ENCODE measurements at regions not wholly inside any gene's neighbourhood (a gene's known extent, or its start where the extent isn't known, plus 50 kb on each side); places are given as distances from the start of the nearest gene placed in this dataset.

DNA sequence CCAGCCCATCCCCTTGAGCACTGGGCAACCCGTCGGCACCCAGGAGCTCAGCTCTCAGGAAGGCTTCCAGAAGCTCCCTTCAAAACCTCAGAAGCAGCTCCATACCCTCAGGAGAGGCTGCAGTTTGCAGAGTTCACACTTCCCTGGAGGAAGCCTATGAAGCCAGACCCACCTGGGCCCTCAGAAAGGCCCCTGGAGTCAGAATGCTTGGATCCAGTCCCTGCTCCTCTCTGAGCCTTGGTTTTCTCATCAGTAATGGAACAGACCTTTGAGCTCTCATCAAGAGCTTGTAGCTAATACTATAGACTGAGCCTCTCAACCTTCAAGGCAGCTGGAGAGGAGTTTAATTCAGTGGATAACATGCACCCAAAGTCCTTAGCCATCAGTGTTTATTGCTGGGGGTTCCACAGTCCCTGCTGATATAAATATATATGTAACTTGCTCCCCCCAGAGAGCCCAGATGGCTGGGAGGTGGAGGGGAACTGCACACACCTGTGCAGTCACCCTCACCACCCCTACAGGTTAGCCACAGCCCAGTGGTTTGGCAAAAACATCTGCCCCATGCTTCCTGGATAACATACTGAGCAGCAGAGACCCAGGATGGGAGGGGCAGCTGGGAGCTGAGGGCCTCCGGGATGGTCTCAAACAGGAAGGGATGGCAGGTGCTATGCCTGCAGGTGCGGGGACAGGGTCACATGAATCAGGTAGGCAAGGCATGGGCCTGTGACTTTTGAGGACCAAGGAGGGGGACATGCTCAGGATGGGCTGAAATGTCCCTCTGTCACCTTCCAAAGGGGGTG, 120.1 kb downstream of the SNX5 start (continued):
- TF ChIP-seq ZNF660 (CRISPR knock-in tag; IDR thresholded peaks at IDR 0.05; ENCODE audit: borderline replicate concordance, low read depth) (no peak), ZNF737 (CRISPR knock-in tag; IDR thresholded peaks at IDR 0.05; ENCODE audit: borderline replicate concordance) (no peak)

DNA sequence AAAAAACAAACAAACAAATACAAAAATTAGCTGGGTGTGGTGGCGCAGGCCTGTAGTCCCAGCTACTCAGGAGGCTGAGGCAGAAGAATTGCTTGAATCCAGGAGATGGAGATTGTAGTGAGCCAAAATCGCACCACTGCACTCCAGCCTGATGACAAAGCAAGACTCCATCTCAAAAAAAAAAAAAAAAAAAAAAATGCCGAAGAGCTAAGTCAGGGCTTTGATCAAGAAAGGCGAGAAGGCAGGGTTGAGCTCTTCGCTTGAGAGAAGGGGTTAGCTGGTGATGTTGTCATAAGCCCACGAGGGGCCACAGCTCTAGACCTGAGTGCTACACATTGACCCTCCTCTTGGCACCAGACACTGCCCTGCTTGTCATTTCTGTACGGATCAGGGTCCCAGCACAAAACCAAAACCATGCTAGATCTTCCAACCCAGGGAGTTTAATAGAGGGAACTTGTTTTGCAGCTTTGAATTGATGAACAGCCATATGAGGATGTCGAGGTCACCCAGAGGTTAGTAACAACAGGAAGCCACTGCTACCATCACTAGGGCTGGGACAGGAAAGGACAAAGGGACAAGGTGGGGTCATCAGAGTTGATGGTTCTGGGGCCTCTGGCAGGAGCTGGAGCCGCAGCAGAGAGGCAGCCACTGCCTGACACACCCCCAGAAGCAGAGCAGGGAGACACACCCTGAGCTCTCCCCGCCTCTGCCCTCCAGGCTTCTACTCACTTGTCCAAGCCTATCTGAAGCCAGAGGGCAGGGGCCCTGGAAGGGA, 122.7 kb downstream of the SNX5 start:
- peaks cover 93% of the 10 kb centered on the region for H3K4me1 ChIP-seq (ENCODE audit: insufficient read depth, low read length)
- intact Hi-C loops (cut with micrococcal nuclease; ENCODE audit: unreplicated experiment) (no loop called here), in situ Hi-C loops (cut with HindIII; ENCODE audit: extremely low pct_ligation_motif_present, low pct_unique_long_range_greater_than_20kb) (no loop called here)
- peak overlapping the region; percentile 52 for H3K4me2 ChIP-seq (ENCODE audit: low read depth, low read length)
- H3K27me3 ChIP-seq (ENCODE audit: control insufficient read depth in 1 of 2, insufficient read depth in 2 of 2, low read length in 2 of 2): peaks cover 8 to 13% of the 10 kb centered on the region in 2 experiments; a peak in 2 of 5 replicates
- no peaks in the 10 kb centered on the region for H3K9me3 ChIP-seq (ENCODE audit: low read length)
- no peaks in the 10 kb centered on the region for H3K79me2 ChIP-seq (ENCODE audit: insufficient read depth, low read length)
- H2AFZ ChIP-seq (ENCODE audit: low read length): peak overlapping the region; percentile 2
- no TSS peak for BruUV-seq (replicated peaks)
- no peaks in the 10 kb centered on the region for H3K36me3 ChIP-seq (replicated peaks in 1 of 2; ENCODE audit: control insufficient read depth in 1 of 2, insufficient read depth in 2 of 2, low read length in 2 of 2)
- ATAC-seq (peak; percentile 35), DNase-seq (ENCODE audit: low spot score) (peak; percentile 76), FAIRE-seq (no peak)
- no peak overlapping the region for H3K27ac ChIP-seq (ENCODE audit: extremely low read length, insufficient read depth, low read length)
- no peak overlapping the region for H3K4me3 ChIP-seq (replicated peaks in 1 of 3; ENCODE audit: insufficient read depth in 1 of 3, low read depth in 2 of 3, low read length in 3 of 3)
- no peaks in the 10 kb centered on the region for H4K20me1 ChIP-seq (ENCODE audit: insufficient read depth, low read length)
- WGBS (ENCODE audit: low lambda C conversion rate): 52% methylated on average over 10 of the region's 10 CpGs
- no peak overlapping the region for H3K9ac ChIP-seq (ENCODE audit: insufficient read depth, low read depth, low read length)
- CTCF ChIA-PET (ENCODE audit: low intra/inter-chr PET ratio, low total read pairs): no interaction called here
- POLR2A ChIA-PET: interaction anchor here (1.2 to 9.9 kb wide), 7 partner anchors 8 to 170 kb away, joined by 4 to 164 read pairs (median 6); no protein-coding TSS in a partner anchor
- TF ChIP-seq YEATS2 (CRISPR knock-in tag; IDR thresholded peaks at IDR 0.05; ENCODE audit: borderline replicate concordance) (no peak), ZNF567 (CRISPR knock-in tag; IDR thresholded peaks at IDR 0.05; ENCODE audit: borderline replicate concordance) (peak; percentile 62; the same call in 1 of the 2 replicates), SNAPC2 (CRISPR knock-in tag; IDR thresholded peaks at IDR 0.05) (no peak), ZKSCAN5 (CRISPR knock-in tag; IDR thresholded peaks at IDR 0.05) (0 out of 2 replicates have a peak, but pooled peaks have one; percentile 52), REPIN1 (CRISPR knock-in tag; IDR thresholded peaks at IDR 0.05; ENCODE audit: borderline replicate concordance, low read depth) (no peak), SALL1 (CRISPR knock-in tag; IDR thresholded peaks at IDR 0.05) (peak; percentile 68), HNF4A (CRISPR knock-in tag; IDR thresholded peaks at IDR 0.05) (peak; percentile 38; the same call in 1 of the 2 replicates), GABPA (IDR thresholded peaks at IDR 0.05; ENCODE audit: low read depth, low read length) (no peak), GABPA (CRISPR knock-in tag; IDR thresholded peaks at IDR 0.05; ENCODE audit: low read depth) (peak; percentile 67), PHF21A (CRISPR knock-in tag; IDR thresholded peaks at IDR 0.05) (peak; percentile 50; the same call in 1 of the 2 replicates)
- TF ChIP-seq, protein P1, sequence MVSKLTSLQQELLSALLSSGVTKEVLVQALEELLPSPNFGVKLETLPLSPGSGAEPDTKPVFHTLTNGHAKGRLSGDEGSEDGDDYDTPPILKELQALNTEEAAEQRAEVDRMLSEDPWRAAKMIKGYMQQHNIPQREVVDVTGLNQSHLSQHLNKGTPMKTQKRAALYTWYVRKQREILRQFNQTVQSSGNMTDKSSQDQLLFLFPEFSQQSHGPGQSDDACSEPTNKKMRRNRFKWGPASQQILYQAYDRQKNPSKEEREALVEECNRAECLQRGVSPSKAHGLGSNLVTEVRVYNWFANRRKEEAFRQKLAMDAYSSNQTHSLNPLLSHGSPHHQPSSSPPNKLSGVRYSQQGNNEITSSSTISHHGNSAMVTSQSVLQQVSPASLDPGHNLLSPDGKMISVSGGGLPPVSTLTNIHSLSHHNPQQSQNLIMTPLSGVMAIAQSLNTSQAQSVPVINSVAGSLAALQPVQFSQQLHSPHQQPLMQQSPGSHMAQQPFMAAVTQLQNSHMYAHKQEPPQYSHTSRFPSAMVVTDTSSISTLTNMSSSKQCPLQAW (CRISPR knock-in tag; IDR thresholded peaks at IDR 0.05): no peak
- TF ChIP-seq, protein P2, sequence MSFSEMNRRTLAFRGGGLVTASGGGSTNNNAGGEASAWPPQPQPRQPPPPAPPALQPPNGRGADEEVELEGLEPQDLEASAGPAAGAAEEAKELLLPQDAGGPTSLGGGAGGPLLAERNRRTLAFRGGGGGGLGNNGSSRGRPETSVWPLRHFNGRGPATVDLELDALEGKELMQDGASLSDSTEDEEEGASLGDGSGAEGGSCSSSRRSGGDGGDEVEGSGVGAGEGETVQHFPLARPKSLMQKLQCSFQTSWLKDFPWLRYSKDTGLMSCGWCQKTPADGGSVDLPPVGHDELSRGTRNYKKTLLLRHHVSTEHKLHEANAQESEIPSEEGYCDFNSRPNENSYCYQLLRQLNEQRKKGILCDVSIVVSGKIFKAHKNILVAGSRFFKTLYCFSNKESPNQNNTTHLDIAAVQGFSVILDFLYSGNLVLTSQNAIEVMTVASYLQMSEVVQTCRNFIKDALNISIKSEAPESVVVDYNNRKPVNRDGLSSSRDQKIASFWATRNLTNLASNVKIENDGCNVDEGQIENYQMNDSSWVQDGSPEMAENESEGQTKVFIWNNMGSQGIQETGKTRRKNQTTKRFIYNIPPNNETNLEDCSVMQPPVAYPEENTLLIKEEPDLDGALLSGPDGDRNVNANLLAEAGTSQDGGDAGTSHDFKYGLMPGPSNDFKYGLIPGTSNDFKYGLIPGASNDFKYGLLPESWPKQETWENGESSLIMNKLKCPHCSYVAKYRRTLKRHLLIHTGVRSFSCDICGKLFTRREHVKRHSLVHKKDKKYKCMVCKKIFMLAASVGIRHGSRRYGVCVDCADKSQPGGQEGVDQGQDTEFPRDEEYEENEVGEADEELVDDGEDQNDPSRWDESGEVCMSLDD (CRISPR knock-in tag; IDR thresholded peaks at IDR 0.05; ENCODE audit: borderline replicate concordance): no peak

Data from HepG2 (cell line).